K562 (cell line): ENCODE measurements at regions not wholly inside any gene's neighbourhood (a gene's known extent, or its start where the extent isn't known, plus 50 kb on each side); places are given as distances from the start of the nearest gene placed in this dataset.

Source experiments
- ATAC-seq: fragments of 200-7000 bp; cut with Tn5 transposase; 3 replicates; pipeline ENCODE4 v1.9.1; 2020; ENCODE audit warnings: moderate library complexity
- BruUV-seq: library from RNA; stranded (reverse); fragments of 400-500 nt; replicated peaks from 2 replicates; lab custom pipeline; 2021; lab: Mats Ljungman, UMichigan
- CTCF ChIA-PET: fragments of 300-600 bp; formaldehyde crosslinking; extraction: SDS; loops from one replicate; lab custom pipeline; 2021; ENCODE audit warnings: low intra/inter-chr PET ratio; lab: Yijun Ruan, JAX
- POLR2A ChIA-PET: fragments of 300-600, 350-650 bp; sonication (Branson Sonifier 250); formaldehyde crosslinking; extraction: SDS; loops from one replicate; lab custom pipeline; 2021; ENCODE audit warnings: antibody characterized with exemption, inconsistent platforms; lab: Yijun Ruan, JAX
- DNase-seq, 4 experiments: peaks; one replicate each; pipeline versions ENCODE4 v3.0.0 to v3.0.0-alpha.2; 2011 to 2018; ENCODE audit warnings: low spot score in 3 of 4, mixed read lengths in 3 of 4; ENCODE audit errors: extremely low read depth in 1 of 4
- FAIRE-seq: peaks from 2 replicates; lab custom pipeline; 2011; peaks lifted over from hg19 to GRCh38; lab: Jason Lieb, UNC
- H2AFZ ChIP-seq: 2 replicates; pipeline ENCODE4 v1.6.0; 2011; ENCODE audit warnings: low read depth, low read length, control low read depth, inconsistent platforms
- H3K27ac ChIP-seq: fragments of 200-600 bp; 3 replicates; pipeline ENCODE4 v1.8.0; 2011; ENCODE audit warnings: low read depth, mild to moderate bottlenecking, control low read depth, inconsistent platforms, low read length, moderate library complexity, mixed read lengths; ENCODE audit errors: extremely low read depth
- H3K27me3 ChIP-seq, 2 experiments: fragments of 300-600 bp in 1 of 2; 2 replicates in 1 of 2; 3 replicates in 1 of 2; pipeline versions ENCODE4 v1.6.0 to v1.8.0; 2011; ENCODE audit warnings: inconsistent platforms in 2 of 2, low read length in 2 of 2, mild to moderate bottlenecking in 1 of 2, mixed read lengths in 1 of 2, moderate library complexity in 1 of 2; ENCODE audit not compliant: control insufficient read depth in 2 of 2, insufficient read depth in 2 of 2
- H3K36me3 ChIP-seq: fragments of 300-600 bp; 3 replicates; pipeline ENCODE4 v1.8.0; 2011; ENCODE audit warnings: mild to moderate bottlenecking, low read length, inconsistent platforms; ENCODE audit not compliant: control insufficient read depth, insufficient read depth
- H3K4me1 ChIP-seq, 2 experiments: fragments of 200-600 bp in 1 of 2; replicated peaks in 1 of 2; 2 replicates in 1 of 2; 3 replicates in 1 of 2; pipeline versions ENCODE4 v1.5.1 to v1.8.0; 2011; ENCODE audit warnings: inconsistent platforms in 2 of 2, low read length in 2 of 2, mild to moderate bottlenecking in 1 of 2, mixed read lengths in 1 of 2, moderate library complexity in 1 of 2; ENCODE audit not compliant: control insufficient read depth in 2 of 2, insufficient read depth in 2 of 2
- H3K4me2 ChIP-seq: 2 replicates; pipeline ENCODE4 v1.6.1; 2011; ENCODE audit warnings: low read length, control low read depth, inconsistent platforms, mixed read lengths; ENCODE audit not compliant: insufficient read depth
- H3K4me3 ChIP-seq: fragments of 200-600 bp; sonication (generic), shearing (Covaris generic); 2 replicates; pipeline ENCODE4 v1.5.1; 2016; ENCODE audit warnings: control low read depth, inconsistent platforms
- H3K79me2 ChIP-seq: fragments of 200-600 bp; 3 replicates; pipeline ENCODE4 v1.8.0; 2011; ENCODE audit warnings: low read length, inconsistent platforms; ENCODE audit not compliant: control insufficient read depth, insufficient read depth
- H3K9ac ChIP-seq, 2 experiments: 2 replicates each; pipeline versions ENCODE4 v1.6.0 to v1.6.1; 2011; ENCODE audit warnings: low read depth in 2 of 2, low read length in 2 of 2, control low read depth in 1 of 2, inconsistent platforms in 1 of 2, mild to moderate bottlenecking in 1 of 2, mixed read lengths in 1 of 2; ENCODE audit not compliant: insufficient read depth in 1 of 2
- H3K9me1 ChIP-seq: one replicate; pipeline ENCODE4 v1.6.0; 2011; ENCODE audit warnings: inconsistent platforms, mild to moderate bottlenecking, low read length, moderate library complexity; ENCODE audit not compliant: control insufficient read depth, insufficient read depth
- H3K9me3 ChIP-seq: replicated peaks from 2 replicates; pipeline ENCODE4 v1.5.1; 2011; ENCODE audit warnings: low read depth, low read length, inconsistent platforms; ENCODE audit not compliant: control insufficient read depth, insufficient read depth
- H4K20me1 ChIP-seq: replicated peaks from 2 replicates; pipeline ENCODE4 v1.6.1; 2011; ENCODE audit warnings: low read length, inconsistent platforms, mixed read lengths; ENCODE audit not compliant: control insufficient read depth, insufficient read depth
- BCOR ChIP-seq: fragments of 450-650 bp; IDR thresholded peaks from 2 replicates; pipeline ENCODE4 v1.6.1; 2016
- ERF ChIP-seq: fragments of 450-650 bp; formaldehyde crosslinking; IDR thresholded peaks from 2 replicates; pipeline ENCODE4 v1.4.0; 2020; ENCODE audit warnings: mild to moderate bottlenecking, mixed read lengths
- HNRNPUL1 ChIP-seq: fragments of 200-400 bp; formaldehyde crosslinking; IDR thresholded peaks from 2 replicates; pipeline ENCODE4 v1.6.1; 2017; ENCODE audit warnings: low read length
- KAT8 ChIP-seq: fragments of 450-650 bp; IDR thresholded peaks from 2 replicates; pipeline ENCODE4 v1.6.1; 2016; ENCODE audit warnings: low read depth, mild to moderate bottlenecking
- LEF1 ChIP-seq: fragments of 450-650 bp; IDR thresholded peaks from 2 replicates; pipeline ENCODE4 v1.6.1; 2016; ENCODE audit warnings: mild to moderate bottlenecking
- MEF2D ChIP-seq: conservative IDR thresholded peaks from 2 replicates; pipeline ENCODE4 v1.6.1; 2016; ENCODE audit warnings: low read depth, missing genetic modification characterization, missing compliant biosample characterization
- MTA2 ChIP-seq: fragments of 450-650 bp; IDR thresholded peaks from 2 replicates; pipeline ENCODE4 v1.6.1; 2016; ENCODE audit warnings: low read depth
- PTBP1 ChIP-seq: fragments of 200-400 bp; formaldehyde crosslinking; IDR thresholded peaks from 2 replicates; pipeline ENCODE4 v1.6.1; 2017; ENCODE audit warnings: low read depth, low read length
- RBM25 ChIP-seq: fragments of 200-400 bp; formaldehyde crosslinking; IDR thresholded peaks from 2 replicates; pipeline ENCODE4 v1.6.1; 2018; ENCODE audit warnings: low read length, low read depth, moderate library complexity; ENCODE audit not compliant: severe bottlenecking
- SNRNP70 ChIP-seq: fragments of 200-400 bp; formaldehyde crosslinking; optimal IDR thresholded peaks from 2 replicates; pipeline ENCODE3; 2017; ENCODE audit warnings: low read depth, low read length
- TEAD2 ChIP-seq: fragments of 450-650 bp; IDR thresholded peaks from 2 replicates; pipeline ENCODE4 v1.6.1; 2016; ENCODE audit warnings: missing genetic modification characterization, control low read depth, missing compliant biosample characterization
- TFAP4 ChIP-seq: sonication (generic); formaldehyde crosslinking; IDR thresholded peaks from 2 replicates; pipeline ENCODE4 v1.8.0; 2022; ENCODE audit warnings: missing genetic modification reagents, mild to moderate bottlenecking, moderate library complexity, borderline replicate concordance
- TSHZ1 ChIP-seq: fragments of 250-450 bp; sonication (Bioruptor Pico); IDR thresholded peaks from 2 replicates; pipeline ENCODE4 v1.4.0; 2020; ENCODE audit warnings: mild to moderate bottlenecking, moderate library complexity
- ZBTB1 ChIP-seq: sonication (generic); formaldehyde crosslinking; IDR thresholded peaks from 2 replicates; pipeline ENCODE4 v1.8.1; 2023; ENCODE audit warnings: missing genetic modification reagents, low read depth, mild to moderate bottlenecking, borderline replicate concordance
- ZBTB2 ChIP-seq: fragments of 450-650 bp; IDR thresholded peaks from 2 replicates; pipeline ENCODE4 v1.6.1; 2016; ENCODE audit warnings: antibody characterized with exemption
- ZNF644 ChIP-seq: fragments of 200-800 bp; sonication (Bioruptor generic); IDR thresholded peaks from 2 replicates; pipeline ENCODE4 v1.6.1; 2016; ENCODE audit warnings: low read depth, missing genetic modification characterization, missing compliant biosample characterization
- WGBS: fragments of 100-300 bp; shearing (Covaris generic); methylation state at CpG from one replicate; pipeline ENCODE4 v1.1.6; 2016; ENCODE audit warnings: low coverage, mixed read lengths; ENCODE audit not compliant: insufficient coverage; ENCODE audit errors: missing lambda C conversion rate; 5-methylcytosine and 5-hydroxymethylcytosine counted together
- in situ Hi-C: fragments of 300-500 bp; cut with MboI; formaldehyde crosslinking; loops from 4 replicates; pipeline ENCODE4 v1.15.0; 2018; ENCODE audit warnings: inconsistent platforms, mixed read lengths
- intact Hi-C: fragments of 100-400 bp; cut with micrococcal nuclease; formaldehyde crosslinking; loops from 2 replicates; pipeline ENCODE4 v1.14.2; 2022

GRCh38 chr7:136693166-136694119 is 175.0 kb upstream of the CHRM2 start:
- FAIRE-seq (no peak), DNase-seq (no peak), ATAC-seq (no peak)
- Histone ChIP-seq H3K9me1 (no peaks in the 10 kb centered on the region), H3K27me3 (no peaks in the 10 kb centered on the region), H3K27ac (no peak overlapping the region), H4K20me1 (no peaks in the 10 kb centered on the region), H3K4me2 (no peak overlapping the region), H3K9me3 (no peaks in the 10 kb centered on the region), H2AFZ (no peak overlapping the region), H3K36me3 (no peaks in the 10 kb centered on the region), H3K9ac (no peak overlapping the region), H3K79me2 (no peaks in the 10 kb centered on the region), H3K4me3 (no peak overlapping the region), H3K4me1 (no peaks in the 10 kb centered on the region)
- intact Hi-C loops: no loop called here
- TF ChIP-seq RBM25: no peak
- TF ChIP-seq ERF (CRISPR knock-in tag): no peak
- TF ChIP-seq ZNF644 (tag): no peak
- no peak for TF ChIP-seq PTBP1
- no peak for TF ChIP-seq BCOR
- TF ChIP-seq MTA2: no peak
- TF ChIP-seq LEF1: no peak
- no peak for TF ChIP-seq TEAD2 (tag)
- TF ChIP-seq TFAP4: no peak
- no peak for TF ChIP-seq MEF2D
- TF ChIP-seq ZBTB1 (CRISPR knock-in tag): no peak
- no peak for TF ChIP-seq ZBTB2
- no peak for TF ChIP-seq HNRNPUL1
- TF ChIP-seq KAT8: no peak
- TF ChIP-seq TSHZ1 (CRISPR knock-in tag): no peak
- TF ChIP-seq SNRNP70: no peak
- WGBS: under 1% methylated on average over 4 of the region's 4 CpGs
- POLR2A ChIA-PET: no interaction called here
- no TSS peak for BruUV-seq
- in situ Hi-C loops: no loop called here
- CTCF ChIA-PET: no interaction called here
